K562 (cell line): ENCODE measurements at regions not wholly inside any gene's neighbourhood (a gene's known extent, or its start where the extent isn't known, plus 50 kb on each side); places are given as distances from the start of the nearest gene placed in this dataset.

Experiments
- DNMT1 ChIP-seq: fragments of 450-650 bp; IDR thresholded peaks from 2 replicates; pipeline ENCODE4 v1.6.1; 2016; ENCODE audit warnings: antibody characterized with exemption, mild to moderate bottlenecking
- FOXA1 ChIP-seq: fragments of 450-650 bp; IDR thresholded peaks from 2 replicates; pipeline ENCODE4 v1.6.1; 2016; ENCODE audit warnings: mild to moderate bottlenecking, borderline replicate concordance
- POLR2AphosphoS5 ChIP-seq: IDR thresholded peaks from 2 replicates; pipeline ENCODE4 v1.6.1; 2011; ENCODE audit warnings: mild to moderate bottlenecking, low read depth, low read length, moderate library complexity; ENCODE audit not compliant: control insufficient read depth, insufficient read depth
- SIN3B ChIP-seq: fragments of 450-650 bp; IDR thresholded peaks from 2 replicates; pipeline ENCODE4 v1.6.1; 2017; ENCODE audit warnings: low read depth, mild to moderate bottlenecking, moderate library complexity
- ZNF175 ChIP-seq: fragments of 200-800 bp; sonication (Bioruptor generic); IDR thresholded peaks from 2 replicates; pipeline ENCODE4 v1.6.1; 2016; ENCODE audit warnings: low read depth, mild to moderate bottlenecking, missing genetic modification characterization, missing compliant biosample characterization
- TF ChIP-seq, protein P1 (sequence below), 2 experiments: fragments of 450-650 bp; formaldehyde crosslinking in 1 of 2; IDR thresholded peaks; 2 replicates each; pipeline versions ENCODE4 v1.4.0 to v1.6.1; 2014 to 2020; ENCODE audit warnings: mild to moderate bottlenecking in 2 of 2, borderline replicate concordance in 1 of 2, low read depth in 1 of 2

DNA sequence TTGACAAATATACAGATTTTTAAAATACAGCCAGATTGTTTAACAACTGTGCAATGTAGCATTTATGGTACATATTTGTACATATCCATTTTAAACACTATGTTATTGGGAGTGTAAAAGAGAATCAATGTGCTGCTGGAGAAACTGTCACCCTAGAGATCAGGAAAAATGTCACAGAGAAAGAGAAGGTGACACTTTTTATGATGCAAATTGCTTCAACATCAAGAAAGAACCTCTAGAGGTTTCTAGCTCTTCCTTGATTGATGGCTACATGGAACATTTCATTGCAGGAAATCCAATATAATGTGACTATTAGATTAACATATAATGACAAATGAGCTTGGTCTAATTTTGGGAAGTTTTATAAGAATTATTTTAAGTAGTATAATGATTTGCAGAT, 1491.2 kb upstream of the PCDH20 start:
- TF ChIP-seq POLR2AphosphoS5 (no peak), DNMT1 (no peak), FOXA1 (no peak), SIN3B (no peak), ZNF175 (CRISPR knock-in tag) (no peak)
- TF ChIP-seq, protein P1, sequence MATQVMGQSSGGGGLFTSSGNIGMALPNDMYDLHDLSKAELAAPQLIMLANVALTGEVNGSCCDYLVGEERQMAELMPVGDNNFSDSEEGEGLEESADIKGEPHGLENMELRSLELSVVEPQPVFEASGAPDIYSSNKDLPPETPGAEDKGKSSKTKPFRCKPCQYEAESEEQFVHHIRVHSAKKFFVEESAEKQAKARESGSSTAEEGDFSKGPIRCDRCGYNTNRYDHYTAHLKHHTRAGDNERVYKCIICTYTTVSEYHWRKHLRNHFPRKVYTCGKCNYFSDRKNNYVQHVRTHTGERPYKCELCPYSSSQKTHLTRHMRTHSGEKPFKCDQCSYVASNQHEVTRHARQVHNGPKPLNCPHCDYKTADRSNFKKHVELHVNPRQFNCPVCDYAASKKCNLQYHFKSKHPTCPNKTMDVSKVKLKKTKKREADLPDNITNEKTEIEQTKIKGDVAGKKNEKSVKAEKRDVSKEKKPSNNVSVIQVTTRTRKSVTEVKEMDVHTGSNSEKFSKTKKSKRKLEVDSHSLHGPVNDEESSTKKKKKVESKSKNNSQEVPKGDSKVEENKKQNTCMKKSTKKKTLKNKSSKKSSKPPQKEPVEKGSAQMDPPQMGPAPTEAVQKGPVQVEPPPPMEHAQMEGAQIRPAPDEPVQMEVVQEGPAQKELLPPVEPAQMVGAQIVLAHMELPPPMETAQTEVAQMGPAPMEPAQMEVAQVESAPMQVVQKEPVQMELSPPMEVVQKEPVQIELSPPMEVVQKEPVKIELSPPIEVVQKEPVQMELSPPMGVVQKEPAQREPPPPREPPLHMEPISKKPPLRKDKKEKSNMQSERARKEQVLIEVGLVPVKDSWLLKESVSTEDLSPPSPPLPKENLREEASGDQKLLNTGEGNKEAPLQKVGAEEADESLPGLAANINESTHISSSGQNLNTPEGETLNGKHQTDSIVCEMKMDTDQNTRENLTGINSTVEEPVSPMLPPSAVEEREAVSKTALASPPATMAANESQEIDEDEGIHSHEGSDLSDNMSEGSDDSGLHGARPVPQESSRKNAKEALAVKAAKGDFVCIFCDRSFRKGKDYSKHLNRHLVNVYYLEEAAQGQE (IDR thresholded peaks at IDR 0.05; ENCODE audit: borderline replicate concordance), result no peak
- TF ChIP-seq, protein P1 (CRISPR knock-in tag; IDR thresholded peaks at IDR 0.05; ENCODE audit: low read depth), result no peak
